ENCODE measurements at regions not wholly inside any gene's neighbourhood (a gene's known extent, or its start where the extent isn't known, plus 50 kb on each side); places are given as distances from the start of the nearest gene placed in this dataset.

GRCh38 chr2:154908327-154908726 is 209.8 kb downstream of the KCNJ3 start:
- no peak for TF ChIP-seq CTCF (tag by site-specific recombination; IDR thresholded peaks at IDR 0.05)
- TF ChIP-seq GFI1B (tag by site-specific recombination; IDR thresholded peaks at IDR 0.05) = no peak
- no peak for TF ChIP-seq REST (tag by site-specific recombination; IDR thresholded peaks at IDR 0.05)
- TF ChIP-seq ZNF26 (tag by site-specific recombination; IDR thresholded peaks at IDR 0.05) = no peak
- TF ChIP-seq ZNF423 (tag by site-specific recombination; IDR thresholded peaks at IDR 0.05) = no peak
- no peak for TF ChIP-seq MEIS1 (CRISPR knock-in tag; IDR thresholded peaks at IDR 0.05; ENCODE audit: borderline replicate concordance)
- no peak for TF ChIP-seq HIC1 (tag by site-specific recombination; IDR thresholded peaks at IDR 0.05)
- no peak for TF ChIP-seq ZNF146 (tag by site-specific recombination; IDR thresholded peaks at IDR 0.05)
